ENCODE measurements at regions not wholly inside any gene's neighbourhood (a gene's known extent, or its start where the extent isn't known, plus 50 kb on each side); places are given as distances from the start of the nearest gene placed in this dataset.

- Histone ChIP-seq H3K4me2 (ENCODE audit: low read length) (no peak overlapping the region), H3K36me3 (ENCODE audit: low read depth, low read length) (no peaks in the 10 kb centered on the region), H4K20me1 (ENCODE audit: low read length) (no peaks in the 10 kb centered on the region), H3K4me3 (ENCODE audit: low read length) (no peak overlapping the region), H3K9ac (ENCODE audit: low read length) (no peak overlapping the region), H3K27ac (ENCODE audit: low read length) (no peak overlapping the region), H3K79me2 (ENCODE audit: low read length) (no peaks in the 10 kb centered on the region), H3K27me3 (ENCODE audit: low read length) (peaks cover 26% of the 10 kb centered on the region), H3K9me3 (ENCODE audit: low read length) (no peaks in the 10 kb centered on the region), H3F3A (ENCODE audit: low read length, unreplicated experiment) (no peaks in the 10 kb centered on the region), H3K9me2 (replicated peaks; ENCODE audit: low read length) (no peaks in the 10 kb centered on the region), H3K4me1 (ENCODE audit: insufficient read depth, low read length) (no peaks in the 10 kb centered on the region), H2AFZ (ENCODE audit: low read length) (no peak overlapping the region)
- CTCF ChIA-PET, result no interaction called here
- TF ChIP-seq EZH2phosphoT487 (IDR thresholded peaks at IDR 0.05; ENCODE audit: borderline replicate concordance, low read length), result no peak
- TF ChIP-seq EZH2 (IDR thresholded peaks at IDR 0.05; ENCODE audit: low read length, unreplicated experiment), result no peak
- TF ChIP-seq CTCF (conservative IDR thresholded peaks at IDR 0.05; ENCODE audit: low read depth, low read length), result no peak
- POLR2A ChIA-PET (ENCODE audit: unreplicated experiment), result no interaction called here
- ATAC-seq, result no peak
- no TSS peak for BruUV-seq (replicated peaks)
- intact Hi-C loops (cut with micrococcal nuclease), result loop anchor here (10.0 kb wide), 1 partner anchor 168 kb away; no protein-coding TSS in a partner anchor
- no peak for DNase-seq
Measured at GRCh38 chr10:91082447-91082846, 138.0 kb upstream of the PCGF5 start.

GRCh38 chr10:91088300-91089140, 131.9 kb upstream of the PCGF5 start:
- TF ChIP-seq CTCF (conservative IDR thresholded peaks at IDR 0.05; ENCODE audit: low read depth, low read length) (peak; percentile 37; the same call in 1 of the 2 replicates), EZH2phosphoT487 (IDR thresholded peaks at IDR 0.05; ENCODE audit: borderline replicate concordance, low read length) (no peak)
- ATAC-seq, result peak; percentile 38
- no peak overlapping the region for H3K4me3 ChIP-seq (ENCODE audit: low read length)
- no peaks in the 10 kb centered on the region; the same call in 1 of the 2 replicates for H3K27me3 ChIP-seq (ENCODE audit: low read length)
- H3K9me2 ChIP-seq (replicated peaks; ENCODE audit: low read length), result no peaks in the 10 kb centered on the region
- no peak overlapping the region for H2AFZ ChIP-seq (ENCODE audit: low read length)
- no peak overlapping the region for H3K9ac ChIP-seq (ENCODE audit: low read length)
- DNase-seq, result peak; percentile 29
- no peaks in the 10 kb centered on the region for H3K36me3 ChIP-seq (ENCODE audit: low read depth, low read length)
- H3K79me2 ChIP-seq (ENCODE audit: low read length), result no peaks in the 10 kb centered on the region
- no peaks in the 10 kb centered on the region for H3K9me3 ChIP-seq (ENCODE audit: low read length)
- no peak overlapping the region for H3K4me2 ChIP-seq (ENCODE audit: low read length)
- BruUV-seq (replicated peaks), result no TSS peak
- intact Hi-C loops (cut with micrococcal nuclease), result loop anchor here (1.0 to 10.0 kb wide), 4 partner anchors 82 to 206 kb away; no protein-coding TSS in a partner anchor
- no peaks in the 10 kb centered on the region for H4K20me1 ChIP-seq (ENCODE audit: low read length)
- no peaks in the 10 kb centered on the region for H3F3A ChIP-seq (ENCODE audit: low read length, unreplicated experiment)
- H3K4me1 ChIP-seq (ENCODE audit: insufficient read depth, low read length), result no peaks in the 10 kb centered on the region
- ChIA-PET POLR2A (ENCODE audit: unreplicated experiment) (no interaction called here), CTCF (interaction anchor here (0.6 to 1.2 kb wide), 6 partner anchors 120 to 246 kb away, joined by 3 to 14 read pairs (median 8); no protein-coding TSS in a partner anchor)
- no peak overlapping the region for H3K27ac ChIP-seq (ENCODE audit: low read length)

Data from PC-3 (cell line).